KBM-7 (cell line): ENCODE measurements at regions not wholly inside any gene's neighbourhood (a gene's known extent, or its start where the extent isn't known, plus 50 kb on each side); places are given as distances from the start of the nearest gene placed in this dataset.
"Not testable (repeated sequence)": the region's sequence is repeated elsewhere in the genome, so short reads cannot be mapped to it uniquely, and the experiment has no call there.

Experiments used
- DNase-seq: peaks from one replicate; pipeline ENCODE4 v3.0.0-alpha.2; 2015
- in situ Hi-C: fragments of 300-500 bp; cut with MboI; formaldehyde crosslinking; loops from 2 replicates; pipeline ENCODE4 v1.14.3; 2020; ENCODE audit warnings: low sequenced_read_pairs, low pct_unique_long_range_greater_than_20kb, mixed read lengths

DNA sequence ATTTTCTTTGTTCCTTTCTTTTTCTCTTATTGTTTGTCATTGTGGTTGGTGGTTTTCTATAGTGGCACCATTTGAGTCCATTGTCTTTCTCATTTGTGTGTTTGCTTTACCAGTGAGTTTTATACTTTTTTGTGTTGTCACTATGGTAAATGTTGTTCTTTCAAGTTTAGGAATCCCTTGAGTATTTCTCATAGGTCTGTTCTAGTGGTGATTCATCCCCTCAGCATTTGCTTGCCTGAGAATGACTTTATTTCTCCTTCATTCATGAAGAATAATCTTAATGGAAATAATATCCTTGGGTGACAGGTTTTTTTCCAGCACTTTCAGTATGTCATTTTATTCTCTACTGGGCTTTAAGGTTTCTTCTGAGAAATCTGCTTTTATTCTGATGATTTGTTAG lies 209.2 kb upstream of the ASCC3 start:
- in situ Hi-C loops: no loop called here
- DNase-seq: no peak

DNA sequence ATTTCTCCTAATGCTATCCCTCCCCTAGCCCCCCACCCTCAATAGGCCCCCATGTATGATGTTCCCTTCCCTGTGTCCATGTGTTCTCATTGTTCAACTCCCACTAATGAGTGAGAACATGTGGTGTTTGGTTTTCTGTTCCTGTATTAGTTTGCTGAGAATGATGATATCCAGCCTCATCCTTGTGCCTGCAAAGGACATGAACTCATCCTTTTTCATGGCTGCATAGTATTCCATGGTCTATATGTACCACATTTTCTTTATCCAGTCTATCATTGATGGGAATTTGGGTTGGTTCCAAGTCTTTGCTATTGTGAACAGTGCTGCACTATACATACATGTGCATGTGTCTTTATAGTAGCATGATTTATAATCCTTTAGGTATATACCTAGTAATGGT lies 217.5 kb upstream of the ASCC3 start:
- in situ Hi-C loops, DNase-seq: not testable (repeated sequence)

DNA sequence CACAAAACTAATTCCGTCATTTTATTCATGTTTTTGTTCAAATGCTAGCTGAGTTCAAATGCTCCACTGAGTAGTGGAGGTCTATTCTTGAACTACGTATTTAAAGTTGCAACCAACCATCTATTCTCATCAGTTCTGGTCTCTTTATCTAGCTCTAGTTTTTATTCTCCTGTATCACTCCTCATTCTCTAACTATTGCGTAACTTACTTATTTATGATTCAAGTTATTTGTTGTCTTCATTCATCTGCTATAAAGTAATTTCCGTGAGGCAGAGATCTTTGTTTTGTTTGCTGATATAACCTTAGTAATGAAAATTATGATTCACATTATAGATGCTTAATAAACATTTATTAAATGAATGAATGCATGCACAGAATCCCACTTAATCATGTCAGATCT lies 221.6 kb upstream of the ASCC3 start:
- DNase-seq: no peak
- in situ Hi-C loops: no loop called here

DNA sequence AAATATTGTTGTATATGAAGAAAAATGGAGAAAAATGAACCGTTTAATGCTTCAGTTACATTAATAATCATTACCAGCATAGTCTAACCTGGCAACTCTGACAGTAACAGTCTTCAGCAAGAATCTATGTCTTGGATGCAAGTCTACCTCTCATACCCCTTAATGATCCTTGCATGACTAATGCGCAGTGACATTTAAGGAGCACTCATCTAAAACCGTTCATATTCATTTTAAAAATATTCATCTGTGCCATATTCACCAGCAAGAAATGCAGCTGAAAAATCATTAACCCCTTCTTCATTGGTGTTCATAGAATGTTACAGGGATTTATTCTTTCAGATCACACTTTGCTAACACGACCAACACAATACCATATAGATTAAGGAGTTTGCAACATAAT lies 227.2 kb upstream of the ASCC3 start:
- in situ Hi-C loops: no loop called here
- no peak for DNase-seq

DNA sequence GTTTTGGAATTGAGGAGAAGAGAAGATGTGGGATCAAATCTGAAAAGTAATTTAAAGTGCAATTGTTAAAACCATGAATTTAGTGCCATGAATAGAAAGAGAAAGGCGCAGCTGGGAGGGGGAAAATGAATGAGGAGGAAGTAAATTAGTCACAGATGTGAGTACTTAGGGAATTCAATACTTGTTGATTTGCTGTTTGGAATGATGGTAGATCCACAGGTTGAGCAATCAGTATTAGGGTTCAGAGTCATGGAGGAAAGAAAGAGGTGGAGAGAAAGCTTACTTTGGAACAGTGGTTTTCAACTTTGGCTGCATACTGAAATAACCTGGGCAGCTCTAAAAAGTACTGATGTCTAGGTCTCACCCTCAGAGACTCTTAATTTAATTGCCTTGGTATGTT lies 229.7 kb upstream of the ASCC3 start:
- in situ Hi-C loops: no loop called here
- DNase-seq: no peak

DNA sequence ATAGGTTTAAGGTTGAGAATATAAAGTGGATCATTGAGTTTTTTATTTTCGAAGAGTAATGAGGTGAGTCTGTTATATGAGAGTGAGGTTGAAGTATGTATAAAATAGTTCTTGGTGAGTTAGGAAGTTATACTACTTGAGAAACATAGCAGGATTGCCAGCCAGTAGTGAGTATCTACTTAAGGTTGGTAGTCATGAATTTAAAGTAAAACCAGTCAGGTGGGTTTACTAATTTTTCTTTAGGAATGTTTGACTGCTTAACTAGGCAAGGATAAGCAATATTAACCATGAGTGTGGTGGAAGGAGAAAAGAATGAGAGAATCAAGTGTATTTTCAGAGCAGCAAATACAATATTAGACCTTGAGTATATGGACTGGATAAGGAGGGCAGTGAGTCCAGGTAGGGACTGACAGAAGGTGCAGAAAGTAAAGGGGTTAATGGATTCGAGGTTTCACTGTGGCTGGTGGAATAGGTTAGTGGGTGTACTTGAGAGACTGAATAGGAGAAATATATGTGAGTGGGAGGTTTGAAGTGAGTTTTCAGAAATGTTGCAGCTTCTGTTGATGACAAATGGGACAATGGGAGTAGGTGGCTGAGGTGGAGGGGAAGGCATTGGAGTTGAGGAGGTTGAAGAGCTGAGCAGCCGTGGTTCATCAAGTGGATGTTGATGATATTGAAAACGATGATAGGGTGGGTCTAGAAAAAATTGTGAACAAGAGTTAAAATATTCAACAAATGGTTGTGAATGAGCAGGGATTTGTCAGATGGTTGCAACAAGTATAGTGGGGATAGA lies 232.5 kb upstream of the ASCC3 start:
- in situ Hi-C loops: no loop called here
- no peak for DNase-seq

DNA sequence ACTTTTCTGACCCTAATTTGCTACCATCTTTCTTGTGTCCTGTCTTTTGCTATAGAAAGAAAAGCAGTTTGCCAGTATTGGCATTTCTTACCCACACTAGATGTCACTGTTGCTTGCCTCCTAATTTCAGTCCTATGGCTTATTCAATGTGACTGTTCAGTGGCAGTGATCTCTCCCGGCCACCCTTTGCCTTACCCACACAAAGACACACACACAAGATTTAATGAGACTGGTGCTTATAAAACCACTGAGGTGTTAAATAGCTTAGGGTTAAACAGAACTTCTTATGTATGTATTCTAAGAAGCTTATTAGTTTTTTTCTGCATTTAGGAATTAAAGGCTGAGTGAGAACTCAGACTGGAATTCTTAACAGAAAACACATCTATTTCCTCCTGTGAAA lies 233.6 kb upstream of the ASCC3 start:
- DNase-seq: peak; percentile 29
- in situ Hi-C loops: no loop called here

DNA sequence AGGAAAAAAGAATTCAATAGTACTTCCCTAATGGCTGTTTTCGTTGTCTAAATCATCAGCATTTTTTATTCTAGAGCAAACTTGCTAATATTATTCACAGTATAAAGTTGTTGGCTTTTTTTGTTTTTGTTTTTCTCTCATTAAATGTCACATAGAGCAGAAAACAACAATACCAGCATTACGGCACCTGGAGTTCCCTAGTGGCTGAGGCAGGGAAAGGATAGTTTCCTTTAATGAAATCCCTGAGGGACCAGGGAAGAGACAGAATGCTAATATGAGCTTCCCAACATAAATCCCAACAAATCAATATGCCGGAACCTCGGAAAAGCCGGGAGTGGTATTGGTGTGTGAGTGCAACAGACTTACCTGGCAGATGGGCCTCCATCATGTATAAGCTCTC lies 235.2 kb upstream of the ASCC3 start:
- DNase-seq: no peak
- in situ Hi-C loops: no loop called here

DNA sequence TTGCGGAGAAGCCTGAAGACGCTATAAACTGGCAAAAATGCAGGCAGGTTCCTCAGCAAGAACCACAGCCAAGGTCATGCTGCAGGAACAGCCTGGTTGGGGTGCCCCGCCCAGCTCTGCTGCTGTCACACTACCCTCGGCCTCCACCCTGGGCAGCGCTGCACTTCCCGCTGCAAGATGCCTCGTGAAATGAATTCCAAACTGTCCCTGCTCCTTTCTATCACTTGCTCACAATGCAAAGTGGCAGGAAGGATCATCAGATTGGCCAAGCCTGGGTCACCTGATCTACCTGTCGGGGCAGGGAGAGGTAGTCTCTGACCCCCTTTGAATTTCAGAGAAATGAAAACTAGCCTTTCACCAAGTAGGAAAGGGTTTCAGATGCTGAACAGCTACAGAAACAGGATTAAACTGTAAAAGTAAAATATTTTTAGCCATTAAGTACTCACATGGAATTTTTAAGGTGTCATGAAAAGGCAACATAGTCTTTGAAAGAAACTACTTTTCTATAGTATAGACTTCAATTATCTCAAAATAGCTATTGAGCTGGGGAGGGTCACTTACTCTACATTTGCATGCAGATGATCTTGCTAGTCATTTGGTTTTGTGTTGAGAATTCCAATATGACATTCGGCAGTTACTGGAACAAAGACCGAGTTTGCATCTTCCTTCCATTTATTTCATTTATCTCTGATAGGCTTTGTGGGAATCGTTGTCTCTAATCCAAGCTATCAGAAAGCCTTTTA lies 236.4 kb upstream of the ASCC3 start:
- no peak for DNase-seq
- in situ Hi-C loops: no loop called here

DNA sequence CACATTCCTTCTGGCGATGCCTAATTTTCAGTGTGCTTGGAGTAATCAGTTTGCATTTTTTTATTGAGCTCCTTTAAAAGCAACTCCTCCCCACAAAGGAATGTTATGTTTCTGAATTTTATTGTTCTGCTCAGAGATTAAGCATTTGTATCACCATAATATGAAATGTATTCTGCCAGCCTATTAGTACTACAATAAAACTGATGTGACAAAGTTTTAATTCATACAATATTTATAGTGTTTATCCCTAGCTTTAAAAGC lies 236.9 kb upstream of the ASCC3 start:
- DNase-seq: no peak
- in situ Hi-C loops: no loop called here

DNA sequence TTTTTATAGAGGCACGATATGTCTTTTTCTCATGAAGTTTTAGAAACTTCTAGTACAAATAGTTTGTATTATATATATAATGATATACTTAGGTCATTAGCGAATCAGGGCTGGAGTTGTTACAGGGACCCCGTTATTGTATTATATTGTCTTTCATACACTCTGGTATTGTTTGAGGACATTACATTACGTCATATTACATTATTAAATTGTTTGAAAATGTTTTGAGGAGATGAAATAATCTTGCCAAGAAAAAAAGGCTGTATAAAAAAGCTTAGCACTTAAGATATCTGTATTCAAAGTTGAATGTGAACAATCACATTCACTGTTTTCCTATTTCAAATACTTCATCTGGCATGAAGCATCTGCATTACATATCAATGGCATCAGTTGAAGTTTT lies 239.6 kb upstream of the ASCC3 start:
- no peak for DNase-seq
- in situ Hi-C loops: no loop called here

DNA sequence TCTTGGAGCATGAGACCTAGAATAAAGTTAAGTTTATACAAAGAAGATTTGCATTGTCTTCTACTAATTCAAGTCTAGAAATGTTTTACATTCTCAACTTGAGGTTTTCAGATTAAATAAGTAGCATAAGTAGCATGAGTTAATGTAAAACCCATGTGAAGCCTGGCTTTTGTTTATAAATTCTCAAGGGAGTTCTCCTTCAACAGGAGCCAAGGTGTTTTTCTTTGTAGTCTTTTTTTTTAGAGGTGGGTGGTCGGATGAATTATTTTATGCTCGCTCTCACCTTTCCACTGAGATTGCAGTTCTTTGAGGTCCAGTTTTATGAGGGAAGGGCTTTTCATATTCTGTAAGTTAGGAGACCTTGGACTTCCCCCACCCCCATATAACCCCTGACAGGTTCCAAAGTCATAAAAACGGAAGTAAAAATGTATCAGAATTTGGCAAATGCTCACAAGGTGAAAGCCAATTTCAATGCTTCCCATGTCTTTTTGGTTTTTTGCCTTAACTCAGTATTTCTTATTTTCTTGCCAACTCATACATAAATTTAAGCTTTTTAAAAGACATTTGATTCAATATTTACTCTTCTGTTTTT lies 244.3 kb upstream of the ASCC3 start:
- in situ Hi-C loops: no loop called here

DNA sequence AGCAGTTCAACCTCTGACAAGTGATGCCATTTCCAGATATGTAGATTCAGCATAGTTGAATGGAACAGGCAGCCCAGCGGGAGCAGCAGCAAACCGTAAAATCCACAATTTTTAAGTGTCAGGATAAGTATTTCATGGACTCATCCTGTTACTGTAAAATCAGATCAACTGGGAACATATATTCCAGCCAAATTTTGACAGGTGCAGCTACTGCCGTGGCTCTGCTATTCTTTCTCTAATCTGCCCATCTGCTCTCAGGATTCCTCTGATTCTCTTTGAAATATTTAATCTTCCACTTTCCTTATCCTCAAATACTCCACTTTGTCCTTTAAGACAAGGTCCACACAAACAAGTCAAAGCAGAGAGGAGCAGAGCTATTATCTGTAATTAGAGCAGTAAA lies 245.4 kb upstream of the ASCC3 start:
- in situ Hi-C loops: no loop called here
- DNase-seq: no peak

More for the DNA sequence above, 244.3 kb upstream of the ASCC3 start:
- no peak for DNase-seq

DNA sequence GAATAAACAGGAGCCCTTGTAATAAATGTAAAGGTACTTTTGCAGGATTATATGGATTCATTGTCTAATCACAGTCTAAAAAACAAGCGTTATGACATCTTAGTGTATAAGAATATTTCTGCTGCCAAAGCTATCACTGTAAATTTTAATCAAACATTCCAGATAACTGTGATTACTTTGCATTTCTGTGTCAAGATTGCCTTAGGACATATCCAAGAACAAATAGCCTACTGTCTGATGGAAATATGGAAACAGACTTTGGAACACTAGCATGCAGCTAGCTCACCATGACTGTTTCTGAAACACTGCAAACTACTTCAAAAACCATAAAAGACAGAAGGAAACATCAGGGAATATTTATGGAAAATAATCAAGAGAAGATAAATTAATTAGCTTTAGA lies 248.7 kb upstream of the ASCC3 start:
- DNase-seq: no peak
- in situ Hi-C loops: no loop called here

DNA sequence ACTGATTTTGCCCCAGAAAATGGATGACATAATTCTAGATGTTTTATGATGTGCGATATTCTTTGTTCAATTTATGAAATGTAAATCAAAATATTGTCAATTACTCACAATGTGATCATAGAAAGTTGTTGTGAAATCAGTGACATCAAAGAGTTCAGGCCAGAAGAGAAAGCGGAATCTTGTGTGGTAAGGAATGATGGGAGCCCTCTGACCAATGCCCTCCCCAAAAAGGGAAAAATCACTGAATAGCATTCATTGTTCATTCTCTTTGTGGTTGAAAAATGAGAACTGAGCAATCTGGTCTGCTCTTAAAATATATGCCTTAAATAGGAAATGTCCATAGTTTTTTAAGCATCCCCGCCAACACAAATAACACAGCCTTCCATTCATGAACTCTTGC lies 247.1 kb upstream of the GRIK2 start:
- DNase-seq: no peak
- in situ Hi-C loops: no loop called here

DNA sequence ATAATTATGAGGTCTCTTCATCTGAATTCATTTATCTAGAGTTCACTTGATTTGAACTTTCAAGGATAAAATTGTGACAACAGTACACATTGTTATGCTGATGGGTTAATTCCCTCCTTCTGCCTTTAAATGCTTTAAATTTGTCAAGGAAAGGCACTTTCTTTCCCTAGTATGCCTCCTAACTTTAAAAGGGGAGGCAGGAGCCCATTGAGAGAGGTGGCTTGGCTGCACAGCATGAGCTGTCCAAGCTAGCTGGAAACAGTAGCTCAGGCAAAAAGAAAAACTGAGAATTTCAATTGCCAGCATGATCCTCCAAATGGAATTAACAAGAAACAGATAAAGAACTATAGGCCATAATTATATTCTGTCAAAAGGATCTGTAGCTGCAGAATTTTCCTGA lies 243.3 kb upstream of the GRIK2 start:
- no peak for DNase-seq
- in situ Hi-C loops: no loop called here

DNA sequence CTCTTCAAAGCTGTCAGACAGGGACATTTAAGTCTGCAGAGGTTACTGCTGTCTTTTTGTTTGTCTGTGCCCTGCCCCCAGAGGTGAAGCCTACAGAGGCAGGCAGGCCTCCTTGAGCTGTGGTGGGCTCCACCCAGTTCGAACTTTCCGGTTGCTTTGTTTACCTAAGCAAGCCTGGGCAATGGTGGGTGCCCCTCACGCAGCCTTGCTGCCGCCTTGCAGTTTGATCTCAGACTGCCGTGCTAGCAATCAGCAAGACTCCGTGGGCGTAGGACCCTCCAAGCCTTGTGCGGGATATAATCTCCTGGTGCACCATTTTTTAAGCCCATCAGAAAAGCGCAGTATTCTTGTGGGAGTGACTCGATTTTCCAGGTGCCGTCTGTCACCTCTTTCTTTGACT lies 235.9 kb upstream of the GRIK2 start:
- in situ Hi-C loops: not testable (repeated sequence)

DNA sequence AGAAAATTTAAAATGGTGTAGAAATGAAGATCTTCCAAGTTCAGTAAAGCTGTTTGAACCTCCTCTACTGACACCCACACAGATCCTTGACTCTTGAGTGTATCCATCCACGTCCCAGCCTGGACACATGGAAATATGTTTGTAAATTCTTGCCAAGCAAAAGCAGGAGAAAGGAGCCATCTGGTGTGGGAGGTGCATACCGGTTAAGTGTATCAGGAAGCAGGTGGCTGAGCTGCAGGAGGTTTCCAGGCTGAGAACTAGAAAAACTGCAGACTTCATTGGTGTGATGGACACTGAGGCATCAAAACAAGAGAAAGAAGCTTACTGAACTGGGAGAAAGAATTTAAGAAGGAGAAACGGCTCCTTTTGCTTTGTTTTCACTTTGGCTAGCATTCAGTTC lies 229.9 kb upstream of the GRIK2 start:
- no peak for DNase-seq
- in situ Hi-C loops: no loop called here

More for the DNA sequence above, 235.9 kb upstream of the GRIK2 start:
- not testable (repeated sequence) for DNase-seq

DNA sequence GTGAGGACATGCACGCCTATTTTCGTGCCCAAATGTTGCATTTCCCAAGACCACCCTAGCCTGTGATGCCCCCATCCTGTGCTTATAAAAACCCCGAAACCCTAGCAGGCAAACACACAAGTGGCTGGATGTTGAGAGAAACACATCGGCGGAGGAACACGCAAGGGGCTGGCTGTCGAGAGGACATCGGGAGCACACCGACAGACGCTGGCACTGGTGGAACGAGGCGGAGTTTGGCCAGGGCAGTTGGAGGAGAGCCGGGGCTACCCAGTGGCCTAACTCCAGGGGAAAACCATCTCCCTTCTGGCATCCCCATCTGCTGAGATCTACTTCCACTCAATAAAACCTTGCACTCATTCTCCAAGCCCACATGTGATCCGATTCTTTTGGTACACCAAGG lies 225.9 kb upstream of the GRIK2 start:
- no peak for DNase-seq
- in situ Hi-C loops: no loop called here

DNA sequence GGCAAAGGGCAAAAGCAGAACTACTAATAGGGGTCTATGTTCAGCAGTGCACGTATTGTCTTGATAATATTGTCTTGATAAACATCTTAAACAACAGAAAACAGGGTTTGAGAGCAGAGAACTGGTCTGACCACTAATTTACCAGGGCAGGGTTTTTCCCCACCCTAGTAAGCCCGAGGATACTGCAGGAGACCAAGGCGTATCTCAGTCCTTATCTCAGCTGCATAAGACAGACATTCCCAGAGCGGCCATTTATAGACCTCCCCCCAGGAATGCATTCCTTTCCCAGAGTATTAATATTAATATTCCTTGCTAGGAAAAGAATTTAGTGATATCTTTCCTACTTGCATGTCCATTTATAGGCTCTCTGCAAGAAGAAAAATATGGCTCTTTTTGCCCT lies 222.5 kb upstream of the GRIK2 start:
- DNase-seq, in situ Hi-C loops: not testable (repeated sequence)

DNA sequence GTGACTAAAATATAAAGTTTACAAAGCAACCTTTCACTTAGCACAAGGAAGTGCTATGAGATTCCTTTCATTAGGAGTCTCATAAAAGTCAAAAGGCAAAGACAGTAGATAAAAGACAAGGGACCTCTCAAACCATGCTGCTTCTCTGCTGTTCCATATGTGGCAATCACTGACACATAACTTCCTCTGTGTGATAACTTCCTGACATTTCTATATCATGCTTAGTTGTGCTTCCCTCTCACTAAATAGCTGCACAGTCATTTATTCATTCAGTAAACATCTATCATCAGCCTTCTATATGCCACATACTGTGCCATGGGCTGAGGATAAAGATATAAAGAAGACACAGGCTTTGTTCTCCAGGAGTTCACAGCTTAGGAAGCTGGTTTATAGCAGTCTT lies 214.8 kb upstream of the GRIK2 start:
- in situ Hi-C loops: no loop called here
- DNase-seq: no peak
